IMR-90 (cell line): ENCODE measurements at regions not wholly inside any gene's neighbourhood (a gene's known extent, or its start where the extent isn't known, plus 50 kb on each side); places are given as distances from the start of the nearest gene placed in this dataset.

Experiments
- POLR2A ChIP-seq: IDR thresholded peaks from 2 replicates; pipeline ENCODE4 v1.6.1; 2012; ENCODE audit warnings: mild to moderate bottlenecking, low read depth, low read length
- RAD21 ChIP-seq: IDR thresholded peaks from 2 replicates; pipeline ENCODE4 v1.6.1; 2012; ENCODE audit warnings: low read length, improper control_type of control experiment

GRCh38 chr2:235216901-235217300 lies 265.1 kb downstream of the SH3BP4 start:
- TF ChIP-seq RAD21, result no peak
- no peak for TF ChIP-seq POLR2A
